GM18526 (cell line): ENCODE measurements at regions not wholly inside any gene's neighbourhood (a gene's known extent, or its start where the extent isn't known, plus 50 kb on each side); places are given as distances from the start of the nearest gene placed in this dataset.

Source experiments
- POLR2A ChIP-seq: IDR thresholded peaks from 3 replicates; pipeline ENCODE4 v1.6.1; 2011; ENCODE audit not compliant: insufficient read length; ENCODE audit errors: extremely low read depth

- no peak for TF ChIP-seq POLR2A
Observed at GRCh38 chr2:7994397-7994951, 687.4 kb upstream of the ID2 start.

- no peak for TF ChIP-seq POLR2A
Observed at GRCh38 chr2:7997279-7997678, 684.6 kb upstream of the ID2 start.

DNA sequence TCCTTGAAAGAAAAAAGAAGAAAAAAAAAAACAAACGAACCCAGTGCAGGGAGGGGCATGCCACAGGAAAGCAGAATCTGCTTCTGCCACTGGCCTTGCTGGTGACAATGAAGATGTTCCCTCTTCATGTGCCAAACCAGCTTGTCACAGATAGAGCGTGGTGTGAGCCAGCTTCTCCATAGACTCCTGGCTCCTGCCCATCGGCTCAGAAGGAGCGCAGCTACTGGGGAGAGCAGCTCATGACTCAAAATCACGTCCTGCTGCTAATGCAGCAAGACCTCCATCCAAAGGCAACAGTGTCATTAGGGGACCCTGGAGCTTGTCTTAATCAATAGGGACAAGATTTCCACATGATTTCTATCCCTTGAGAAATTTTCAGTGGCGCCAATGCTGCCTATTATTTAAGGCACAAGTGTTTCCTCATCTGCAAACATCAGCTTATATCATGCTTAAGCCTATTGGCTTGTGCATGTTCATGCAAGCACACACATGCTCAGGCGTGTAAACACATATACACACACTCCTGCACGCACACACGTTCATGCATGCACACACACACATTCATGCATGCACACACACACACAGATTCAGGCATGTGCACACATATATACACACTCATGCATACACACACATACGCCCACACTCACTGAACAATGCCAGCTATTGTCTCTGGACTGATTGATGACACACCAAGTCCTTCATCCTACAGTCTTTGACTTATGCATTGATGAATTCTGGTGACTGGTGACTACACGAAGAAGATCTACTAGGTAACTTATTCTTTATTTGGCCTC, 682.0 kb upstream of the ID2 start:
- TF ChIP-seq POLR2A: no peak

GRCh38 chr2:8000870-8001269, 681.0 kb upstream of the ID2 start:
- TF ChIP-seq POLR2A: no peak

DNA sequence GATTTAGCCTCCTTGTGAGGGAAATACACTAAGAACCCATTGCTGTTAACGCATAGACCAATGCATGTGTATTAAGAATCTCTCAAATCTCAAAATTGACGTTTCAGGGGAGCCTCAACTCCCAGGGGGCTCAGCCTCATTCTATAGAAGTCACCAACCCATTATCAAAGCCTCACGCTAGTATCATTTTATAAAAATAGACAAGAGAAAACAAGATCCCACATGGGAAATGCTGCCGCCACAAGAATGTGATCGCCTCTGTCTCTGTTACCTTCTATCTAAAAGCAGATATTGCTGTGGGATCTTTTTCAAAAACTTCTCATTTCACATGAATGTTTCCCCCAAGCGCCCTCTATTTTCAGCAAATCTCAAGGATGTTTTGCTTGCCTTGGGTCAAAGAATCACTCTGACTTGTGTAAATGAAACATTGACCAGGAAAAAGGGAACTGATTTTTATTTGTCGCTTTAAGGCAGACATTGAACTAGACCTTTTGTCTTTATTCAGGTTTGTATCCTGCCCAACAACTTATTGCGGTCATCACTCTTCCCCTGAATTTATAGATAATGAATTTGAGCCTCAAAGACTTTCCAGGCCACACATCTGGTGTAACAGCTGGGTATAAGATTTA, 679.0 kb upstream of the ID2 start:
- TF ChIP-seq POLR2A: no peak

DNA sequence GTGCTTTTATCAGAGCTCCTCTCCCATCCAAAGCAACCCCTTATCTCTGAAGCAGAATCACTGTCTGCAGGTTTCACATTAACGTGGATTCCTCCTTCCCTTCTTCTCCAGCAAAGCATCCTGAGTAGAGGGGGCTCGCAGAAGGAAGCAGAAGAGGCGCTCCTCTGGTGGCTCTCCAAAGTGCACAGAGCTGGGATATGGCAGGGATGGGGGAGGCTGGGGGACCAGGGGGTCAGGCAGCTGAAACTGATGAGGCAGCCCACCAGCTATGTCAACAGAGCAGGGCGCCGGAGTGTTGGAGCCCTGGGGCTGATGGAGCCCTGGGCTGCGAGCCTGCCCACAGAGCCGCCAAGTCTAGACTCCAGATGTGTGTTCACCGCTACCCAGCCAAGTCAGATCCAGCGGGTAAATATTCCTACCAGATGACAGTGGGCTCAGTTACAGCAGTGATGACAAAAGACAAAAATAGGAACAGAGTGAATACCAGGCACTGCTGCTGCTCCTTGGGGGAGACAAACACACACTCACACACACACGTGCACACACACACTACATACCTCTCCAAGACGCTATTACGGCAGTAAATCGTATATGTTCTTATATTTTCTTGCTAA, 678.3 kb upstream of the ID2 start:
- no peak for TF ChIP-seq POLR2A

GRCh38 chr2:8004250-8004681, 677.6 kb upstream of the ID2 start:
- TF ChIP-seq POLR2A: no peak

- no peak for TF ChIP-seq POLR2A
Observed at GRCh38 chr2:8006181-8006580, 675.7 kb upstream of the ID2 start.

GRCh38 chr2:8006626-8007025, 675.2 kb upstream of the ID2 start:
- TF ChIP-seq POLR2A: no peak

GRCh38 chr2:8009010-8009597, 672.8 kb upstream of the ID2 start:
- TF ChIP-seq POLR2A: no peak

GRCh38 chr2:8015848-8016600, 665.8 kb upstream of the ID2 start:
- no peak for TF ChIP-seq POLR2A

DNA sequence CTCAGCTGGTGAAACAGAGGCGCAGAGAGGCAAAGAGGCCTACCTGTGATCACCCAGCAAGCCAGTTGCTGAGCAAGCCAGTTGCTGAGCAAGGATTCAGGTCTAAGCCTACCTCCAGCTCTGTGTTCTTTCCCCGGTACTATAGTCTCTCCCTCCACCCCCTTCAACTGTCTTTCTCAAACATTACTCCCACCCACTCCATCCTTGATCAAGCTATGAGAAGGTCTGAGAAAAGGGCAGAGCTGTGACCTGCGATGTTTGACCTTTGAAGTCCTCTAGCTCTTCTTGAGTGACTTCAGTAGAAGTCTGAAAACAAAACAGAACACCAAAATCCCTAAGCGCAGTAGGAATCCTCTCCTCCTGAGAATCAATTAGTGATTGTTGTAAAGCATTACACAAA, 665.2 kb upstream of the ID2 start:
- no peak for TF ChIP-seq POLR2A

DNA sequence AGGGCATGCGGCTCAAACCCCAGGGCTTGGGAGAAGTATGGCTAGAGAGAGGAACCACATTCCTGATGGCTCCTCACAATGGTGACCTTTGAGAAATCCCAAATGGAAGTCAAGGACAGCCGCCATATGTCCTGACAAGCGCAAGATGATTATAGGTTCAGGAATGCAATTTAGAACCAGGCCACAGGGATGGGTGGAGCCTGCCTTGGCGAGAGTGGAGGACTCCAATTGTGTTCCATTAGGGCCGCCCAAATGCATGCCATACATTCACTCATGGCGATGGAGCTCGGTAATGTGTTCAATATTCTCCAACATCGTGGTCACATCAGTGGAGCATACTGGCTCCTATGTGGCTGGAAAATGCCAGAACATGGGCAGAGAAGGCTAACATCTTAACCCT, 662.9 kb upstream of the ID2 start:
- no peak for TF ChIP-seq POLR2A

GRCh38 chr2:8019934-8020333, 661.9 kb upstream of the ID2 start:
- no peak for TF ChIP-seq POLR2A

DNA sequence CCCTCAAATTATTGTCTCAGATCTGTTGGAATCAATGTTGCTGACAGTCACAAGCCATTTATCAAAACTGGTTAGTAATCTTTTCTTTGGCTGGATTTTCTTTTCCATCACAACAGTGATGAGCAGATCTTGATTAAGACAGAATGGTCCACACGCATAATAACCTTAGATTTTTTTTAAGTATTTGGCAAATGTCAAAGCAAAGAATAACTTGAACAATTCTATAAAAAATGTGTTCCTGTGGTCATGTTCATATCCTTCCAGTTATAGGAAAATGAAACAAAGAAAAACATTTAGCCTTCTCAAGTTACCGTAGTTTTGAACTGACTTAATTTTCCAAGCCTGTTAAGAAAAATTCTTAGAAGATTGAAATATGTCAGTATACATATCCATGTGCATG, 659.9 kb upstream of the ID2 start:
- TF ChIP-seq POLR2A: no peak
